ENCODE measurements at regions not wholly inside any gene's neighbourhood (a gene's known extent, or its start where the extent isn't known, plus 50 kb on each side); places are given as distances from the start of the nearest gene placed in this dataset.
"Not testable (repeated sequence)": the region's sequence is repeated elsewhere in the genome, so short reads cannot be mapped to it uniquely, and the experiment has no call there.

GRCh38 chr12:131222329-131223139 is 268.8 kb downstream of the ADGRD1 start:
- Histone ChIP-seq H3K23ac (ENCODE audit: low read length) (no peak overlapping the region), H2AFZ (ENCODE audit: insufficient read depth, low read length, poor library complexity) (no peak overlapping the region), H3K4ac (ENCODE audit: low read depth, low read length) (no peak overlapping the region), H3K27ac (ENCODE audit: low read depth, low read length) (no peak overlapping the region), H3K9me3 (ENCODE audit: insufficient read depth, low read depth, low read length) (peaks cover 5% of the 10 kb centered on the region), H4K12ac (ENCODE audit: low read depth, low read length) (no peak overlapping the region), H2AK5ac (ENCODE audit: low read length) (no peak overlapping the region), H3K79me1 (ENCODE audit: low read length) (no peaks in the 10 kb centered on the region), H3K14ac (ENCODE audit: low read length) (no peak overlapping the region), H3K4me1 (ENCODE audit: control insufficient read depth in 1 of 2, insufficient read depth in 2 of 2, low read length in 2 of 2) (peaks cover 8 to 11% of the 10 kb centered on the region in 2 experiments), H2BK12ac (ENCODE audit: low read length) (no peak overlapping the region), H3K4me3 (ENCODE audit: low read depth, low read length) (no peak overlapping the region), H4K8ac (ENCODE audit: low read depth, low read length) (no peak overlapping the region), H2BK5ac (ENCODE audit: low read depth, low read length, poor library complexity) (no peak overlapping the region), H3K27me3 (ENCODE audit: insufficient read depth, low read length) (no peaks in the 10 kb centered on the region), H3K36me3 (ENCODE audit: control insufficient read depth in 1 of 2, insufficient read depth in 2 of 2, low read length in 2 of 2) (no peaks in the 10 kb centered on the region), H3K18ac (ENCODE audit: low read length) (no peak overlapping the region), H3K9ac (ENCODE audit: low read length) (no peak overlapping the region), H3K79me2 (ENCODE audit: control insufficient read depth, insufficient read depth, low read length, poor library complexity) (no peaks in the 10 kb centered on the region), H4K91ac (ENCODE audit: low read depth, low read length) (no peak overlapping the region), H2BK120ac (ENCODE audit: insufficient read depth, low read length, poor library complexity) (no peak overlapping the region), H3K4me2 (ENCODE audit: low read length) (no peak overlapping the region)
- DNase-seq: no peak
- no CpG with 5 or more reads among the region's 22 CpGs for WGBS (ENCODE audit: extremely low coverage, insufficient coverage, insufficient read length)

GRCh38 chr12:131223171-131223761 is 269.6 kb downstream of the ADGRD1 start:
- Histone ChIP-seq H2BK5ac (ENCODE audit: low read depth, low read length, poor library complexity) (no peak overlapping the region), H3K27ac (ENCODE audit: low read depth, low read length) (no peak overlapping the region), H3K9ac (ENCODE audit: low read length) (no peak overlapping the region), H3K79me2 (ENCODE audit: control insufficient read depth, insufficient read depth, low read length, poor library complexity) (no peaks in the 10 kb centered on the region), H3K18ac (ENCODE audit: low read length) (no peak overlapping the region), H2BK120ac (ENCODE audit: insufficient read depth, low read length, poor library complexity) (no peak overlapping the region), H3K4me2 (ENCODE audit: low read length) (no peak overlapping the region), H4K8ac (ENCODE audit: low read depth, low read length) (no peak overlapping the region), H3K23ac (ENCODE audit: low read length) (no peak overlapping the region), H3K14ac (ENCODE audit: low read length) (no peak overlapping the region), H3K4me3 (ENCODE audit: low read depth, low read length) (no peak overlapping the region), H4K91ac (ENCODE audit: low read depth, low read length) (no peak overlapping the region), H3K36me3 (ENCODE audit: control insufficient read depth in 1 of 2, insufficient read depth in 2 of 2, low read length in 2 of 2) (no peaks in the 10 kb centered on the region), H3K27me3 (ENCODE audit: insufficient read depth, low read length) (no peaks in the 10 kb centered on the region), H3K4me1 (ENCODE audit: control insufficient read depth in 1 of 2, insufficient read depth in 2 of 2, low read length in 2 of 2) (peaks cover 5 to 8% of the 10 kb centered on the region in 2 experiments), H3K79me1 (ENCODE audit: low read length) (no peaks in the 10 kb centered on the region), H4K12ac (ENCODE audit: low read depth, low read length) (no peak overlapping the region), H3K4ac (ENCODE audit: low read depth, low read length) (no peak overlapping the region), H2AK5ac (ENCODE audit: low read length) (no peak overlapping the region), H2AFZ (ENCODE audit: insufficient read depth, low read length, poor library complexity) (no peak overlapping the region), H2BK12ac (ENCODE audit: low read length) (no peak overlapping the region), H3K9me3 (ENCODE audit: insufficient read depth, low read depth, low read length) (peaks cover 3% of the 10 kb centered on the region)
- no peak for DNase-seq
- WGBS (ENCODE audit: extremely low coverage, insufficient coverage, insufficient read length): no CpG with 5 or more reads among the region's 31 CpGs

- Histone ChIP-seq H3K9ac (ENCODE audit: low read length) (no peak overlapping the region), H3K27me3 (ENCODE audit: insufficient read depth, low read length) (no peaks in the 10 kb centered on the region), H3K4me1 (ENCODE audit: control insufficient read depth in 1 of 2, insufficient read depth in 2 of 2, low read length in 2 of 2) (peaks cover 0 to 2% of the 10 kb centered on the region in 2 experiments), H3K4ac (ENCODE audit: low read depth, low read length) (no peak overlapping the region), H4K8ac (ENCODE audit: low read depth, low read length) (no peak overlapping the region), H2AFZ (ENCODE audit: insufficient read depth, low read length, poor library complexity) (no peak overlapping the region), H3K27ac (ENCODE audit: low read depth, low read length) (no peak overlapping the region), H3K79me2 (ENCODE audit: control insufficient read depth, insufficient read depth, low read length, poor library complexity) (no peaks in the 10 kb centered on the region), H2BK5ac (ENCODE audit: low read depth, low read length, poor library complexity) (no peak overlapping the region), H2BK12ac (ENCODE audit: low read length) (no peak overlapping the region), H3K79me1 (ENCODE audit: low read length) (no peaks in the 10 kb centered on the region), H2BK120ac (ENCODE audit: insufficient read depth, low read length, poor library complexity) (no peak overlapping the region), H2AK5ac (ENCODE audit: low read length) (no peak overlapping the region), H3K4me2 (ENCODE audit: low read length) (no peak overlapping the region), H3K36me3 (ENCODE audit: control insufficient read depth in 1 of 2, insufficient read depth in 2 of 2, low read length in 2 of 2) (no peaks in the 10 kb centered on the region), H3K23ac (ENCODE audit: low read length) (no peak overlapping the region), H4K12ac (ENCODE audit: low read depth, low read length) (no peak overlapping the region), H3K18ac (ENCODE audit: low read length) (no peak overlapping the region), H3K9me3 (ENCODE audit: insufficient read depth, low read depth, low read length) (peaks cover 3% of the 10 kb centered on the region), H3K4me3 (ENCODE audit: low read depth, low read length) (no peak overlapping the region), H4K91ac (ENCODE audit: low read depth, low read length) (no peak overlapping the region), H3K14ac (ENCODE audit: low read length) (no peak overlapping the region)
- DNase-seq: no peak
- no CpG with 5 or more reads among the region's 13 CpGs for WGBS (ENCODE audit: extremely low coverage, insufficient coverage, insufficient read length)
Measured at GRCh38 chr12:131223791-131224225, 270.1 kb downstream of the ADGRD1 start.

- not testable (repeated sequence) for H3K23ac ChIP-seq (ENCODE audit: low read length); H3K79me2 ChIP-seq (ENCODE audit: control insufficient read depth, insufficient read depth, low read length, poor library complexity); H3K4me3 ChIP-seq (ENCODE audit: low read depth, low read length); H2AFZ ChIP-seq (ENCODE audit: insufficient read depth, low read length, poor library complexity); H2BK120ac ChIP-seq (ENCODE audit: insufficient read depth, low read length, poor library complexity); H3K4ac ChIP-seq (ENCODE audit: low read depth, low read length); H3K18ac ChIP-seq (ENCODE audit: low read length); H3K4me1 ChIP-seq (ENCODE audit: control insufficient read depth in 1 of 2, insufficient read depth in 2 of 2, low read length in 2 of 2); H2AK5ac ChIP-seq (ENCODE audit: low read length); H3K27ac ChIP-seq (ENCODE audit: low read depth, low read length); H3K4me2 ChIP-seq (ENCODE audit: low read length); DNase-seq; H3K9me3 ChIP-seq (ENCODE audit: insufficient read depth, low read depth, low read length); H3K9ac ChIP-seq (ENCODE audit: low read length); H3K36me3 ChIP-seq (ENCODE audit: control insufficient read depth in 1 of 2, insufficient read depth in 2 of 2, low read length in 2 of 2); H2BK12ac ChIP-seq (ENCODE audit: low read length); H4K12ac ChIP-seq (ENCODE audit: low read depth, low read length); H4K91ac ChIP-seq (ENCODE audit: low read depth, low read length); H3K79me1 ChIP-seq (ENCODE audit: low read length); H3K27me3 ChIP-seq (ENCODE audit: insufficient read depth, low read length); H2BK5ac ChIP-seq (ENCODE audit: low read depth, low read length, poor library complexity); H4K8ac ChIP-seq (ENCODE audit: low read depth, low read length); H3K14ac ChIP-seq (ENCODE audit: low read length)
- WGBS (ENCODE audit: extremely low coverage, insufficient coverage, insufficient read length): no CpG with 5 or more reads among the region's 17 CpGs
Measured at GRCh38 chr12:131224226-131225065, 270.7 kb downstream of the ADGRD1 start.

All from trophoblast cell (in vitro differentiated cells and primary cell).